GM18868 (cell line): ENCODE measurements at regions not wholly inside any gene's neighbourhood (a gene's known extent, or its start where the extent isn't known, plus 50 kb on each side); places are given as distances from the start of the nearest gene placed in this dataset.

Experiments
- ATAC-seq: cut with Tn5 transposase; IDR thresholded peaks from one replicate; pipeline ENCODE4 v1.9.1; 2021; ENCODE audit warnings: mild to moderate bottlenecking, moderate library complexity; ENCODE audit not compliant: unreplicated experiment

DNA sequence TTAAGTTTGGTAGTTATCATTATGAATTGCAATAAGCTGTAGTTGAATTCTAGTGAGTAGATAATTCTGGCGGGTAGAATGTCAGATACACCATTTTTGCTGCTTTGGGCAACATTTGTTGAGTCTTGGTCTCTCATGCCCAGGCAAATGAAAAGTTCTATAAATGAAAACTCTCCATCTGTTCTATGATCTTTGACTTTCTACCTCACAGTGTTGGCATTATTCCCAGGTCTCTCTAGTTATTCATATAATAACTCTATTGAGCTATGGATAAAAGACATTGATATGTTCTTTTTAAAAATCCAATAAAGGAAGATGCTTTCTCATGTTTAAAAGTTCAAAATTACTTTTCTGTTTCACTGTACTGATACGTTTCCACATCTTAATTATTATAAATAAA is 415.3 kb upstream of the SEMA3D start:
- no peak for ATAC-seq

DNA sequence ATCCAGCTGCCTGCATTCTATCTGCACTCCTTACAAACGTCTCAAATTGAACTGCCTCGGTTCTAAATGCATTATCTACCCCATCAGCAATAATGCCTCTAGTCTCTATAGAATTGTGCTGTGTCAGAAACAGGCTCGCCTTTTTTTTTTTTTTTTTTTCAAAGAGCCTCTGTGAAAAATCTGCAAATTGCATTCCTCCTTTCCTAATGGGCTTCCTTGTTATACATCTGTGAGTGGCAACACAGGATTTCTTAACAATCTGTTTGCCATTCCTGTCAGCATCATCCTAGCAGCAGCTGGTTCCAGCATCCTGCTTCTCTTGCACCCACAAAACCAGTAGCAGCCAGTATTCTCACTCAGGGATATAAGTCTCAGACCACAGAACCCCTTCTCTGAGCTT is 413.5 kb upstream of the SEMA3D start:
- ATAC-seq: no peak

- no peak for ATAC-seq
These were observed 410.0 kb upstream of the SEMA3D start for GRCh38 chr7:85596827-85597226.

DNA sequence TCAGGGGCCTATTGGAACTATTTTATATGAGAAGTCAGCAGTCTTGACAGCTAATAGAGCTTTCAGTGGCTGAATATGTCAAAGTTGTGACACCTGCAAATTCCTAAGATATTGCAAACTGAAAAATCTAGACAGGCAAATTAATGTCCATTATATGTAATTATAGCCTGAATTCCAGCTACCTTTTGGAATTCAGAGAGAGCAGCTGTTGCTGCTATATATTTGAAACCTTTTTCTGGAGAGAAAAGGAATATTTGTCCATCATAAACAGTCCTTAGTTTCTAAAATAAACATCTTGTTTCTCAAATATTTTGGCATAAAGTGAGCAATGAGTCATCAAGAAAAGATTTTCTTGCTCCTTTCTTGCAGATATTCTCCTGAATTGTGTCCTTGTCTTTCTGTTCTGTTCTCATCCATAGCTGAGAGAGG is 408.9 kb upstream of the SEMA3D start:
- ATAC-seq: no peak

GRCh38 chr7:85593355-85593754 is 406.5 kb upstream of the SEMA3D start:
- no peak for ATAC-seq

GRCh38 chr7:85587785-85588184 is 400.9 kb upstream of the SEMA3D start:
- no peak for ATAC-seq

DNA sequence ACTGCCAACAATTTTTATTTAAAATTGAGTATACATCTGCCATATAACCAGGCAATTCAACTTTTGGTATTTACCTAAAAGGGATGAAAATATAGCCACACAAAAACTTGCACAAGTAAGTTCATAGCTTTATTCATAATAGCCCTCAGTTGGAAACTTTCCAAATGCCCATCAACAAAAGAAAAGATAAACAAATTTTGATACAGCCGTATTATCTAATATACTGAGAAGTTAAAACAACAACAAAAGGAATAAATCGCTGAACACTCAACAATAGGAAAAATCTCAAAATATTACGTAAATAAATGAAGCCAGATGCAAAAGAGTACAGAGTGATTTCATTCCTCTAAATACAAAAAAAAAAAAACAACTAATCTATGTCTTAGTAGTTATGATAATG is 399.2 kb upstream of the SEMA3D start:
- ATAC-seq: no peak

- ATAC-seq: no peak
These were observed 396.5 kb upstream of the SEMA3D start for GRCh38 chr7:85583131-85583953.

GRCh38 chr7:85573844-85574243 is 387.0 kb upstream of the SEMA3D start:
- no peak for ATAC-seq

DNA sequence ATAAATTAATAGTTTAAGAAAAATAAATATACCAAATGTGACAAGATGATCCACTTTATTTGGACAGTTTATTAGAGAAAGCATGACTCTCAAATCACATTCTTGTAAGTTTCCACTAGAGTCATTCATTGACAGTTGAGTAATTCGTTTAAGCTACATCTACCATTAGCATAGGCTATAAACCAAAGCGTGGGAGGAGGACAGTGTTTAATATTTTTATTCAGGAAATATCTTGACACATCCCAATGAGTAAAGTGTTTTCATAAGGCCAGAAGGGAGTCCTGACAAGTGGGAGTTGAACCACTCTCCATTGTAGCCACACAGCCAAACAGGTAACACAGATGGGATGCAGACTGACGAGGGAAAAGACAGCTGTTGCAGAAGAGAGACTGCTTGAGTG is 386.5 kb upstream of the SEMA3D start:
- ATAC-seq: no peak

DNA sequence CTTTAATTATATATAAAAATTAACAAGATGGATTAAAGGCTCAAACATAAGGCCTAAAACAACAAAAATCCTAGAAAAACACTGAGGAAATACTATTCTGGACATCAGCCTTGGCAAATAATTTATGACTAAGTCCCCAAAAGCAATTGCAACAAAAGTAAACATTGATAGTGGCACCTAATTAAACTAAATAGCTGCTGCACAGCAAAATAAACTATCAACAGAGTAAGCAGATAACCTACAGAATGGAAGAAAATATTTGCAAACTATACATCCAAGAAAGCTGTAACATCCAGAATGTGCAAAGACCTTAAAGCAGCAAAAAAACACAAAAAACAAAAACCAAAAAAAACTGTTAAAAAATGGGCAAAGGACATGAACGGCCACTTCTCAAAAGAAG is 384.0 kb upstream of the SEMA3D start:
- no peak for ATAC-seq

DNA sequence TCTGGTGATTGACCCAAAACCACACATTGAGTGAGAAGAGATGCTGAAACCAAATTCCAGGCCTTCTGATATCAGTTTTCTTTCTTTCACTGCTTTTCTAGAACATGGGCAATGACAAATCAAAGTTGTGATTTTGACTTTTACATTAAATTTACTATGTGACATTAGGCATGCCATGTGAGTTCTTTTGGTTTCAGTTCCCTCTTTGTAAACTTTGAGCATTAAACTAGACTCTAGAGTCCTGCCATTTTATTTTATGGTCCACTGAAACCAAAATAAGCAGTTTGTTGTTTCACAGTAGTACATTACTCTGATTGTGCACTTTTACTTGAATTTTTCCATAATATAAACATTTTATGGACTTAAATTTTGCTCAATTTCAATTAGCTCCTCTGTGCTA is 381.1 kb upstream of the SEMA3D start:
- ATAC-seq: peak; percentile 85

DNA sequence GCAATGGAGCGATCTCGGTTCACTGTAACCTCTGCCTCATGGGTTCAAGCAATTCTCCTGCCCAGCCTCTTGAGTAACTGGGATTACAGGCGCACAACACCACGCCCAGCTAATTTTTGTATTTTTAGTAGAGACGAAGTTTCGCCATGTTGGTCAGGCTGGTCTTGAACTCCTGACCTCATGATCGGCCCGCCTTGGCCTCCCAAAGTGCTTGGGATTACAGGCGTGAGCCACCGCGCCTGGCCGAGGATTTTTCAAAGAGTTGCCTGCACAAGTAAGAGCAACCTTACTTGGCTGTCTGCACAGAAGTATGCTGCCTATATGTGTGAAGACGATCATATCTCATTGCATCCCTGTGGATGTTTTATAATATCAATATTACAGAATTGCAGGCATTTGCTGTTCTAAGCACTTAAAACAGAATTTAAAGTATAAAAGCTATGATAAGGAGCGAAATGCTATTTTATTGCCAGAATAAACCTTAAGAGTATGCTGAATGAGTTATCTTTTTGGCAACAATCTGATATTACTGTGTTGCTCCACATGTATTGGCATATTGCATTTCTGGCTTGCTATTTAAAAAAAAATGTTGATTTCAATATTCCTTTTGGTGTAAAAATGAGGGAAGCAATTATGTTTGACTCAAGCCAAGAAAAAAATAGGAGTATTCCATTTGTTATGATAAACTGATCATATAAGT is 379.4 kb upstream of the SEMA3D start:
- no peak for ATAC-seq

DNA sequence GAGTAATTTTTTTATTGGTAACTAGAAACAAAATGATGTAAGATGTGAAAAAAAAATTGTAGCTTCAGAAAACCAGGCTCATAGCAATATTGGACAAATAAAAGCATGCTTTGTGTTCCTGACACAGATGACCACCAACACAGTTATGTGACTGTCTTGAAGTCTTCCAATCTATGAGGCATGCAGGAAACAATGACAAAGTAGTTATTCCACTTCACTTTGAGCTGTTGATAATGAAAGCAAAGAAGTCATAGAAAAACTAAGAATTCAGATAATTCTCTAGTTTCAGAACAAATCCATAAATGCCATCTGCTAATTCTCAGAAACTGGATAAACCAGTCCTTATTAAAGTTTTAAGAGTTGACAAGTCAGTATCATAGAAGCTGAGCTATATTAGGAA is 378.4 kb upstream of the SEMA3D start:
- ATAC-seq: no peak

DNA sequence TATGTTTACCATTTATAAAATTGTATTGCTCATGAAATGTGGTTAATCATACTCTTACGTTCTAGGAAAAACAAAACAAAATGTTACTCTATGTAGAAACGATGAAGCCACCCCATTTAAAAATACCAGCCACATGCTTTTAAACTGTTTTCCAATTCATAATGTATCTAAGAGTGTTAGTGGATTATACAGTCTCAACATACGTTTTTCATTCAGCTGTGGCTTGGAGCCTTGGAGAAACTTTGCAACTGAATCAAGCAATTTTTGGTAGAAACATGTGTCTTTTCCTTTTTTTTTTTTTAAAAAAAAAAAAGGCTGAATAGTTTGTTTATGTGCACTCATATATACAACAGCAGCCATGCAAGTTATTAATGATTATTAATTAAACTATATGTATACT is 378.0 kb upstream of the SEMA3D start:
- ATAC-seq: no peak

GRCh38 chr7:85561706-85562105 is 374.9 kb upstream of the SEMA3D start:
- no peak for ATAC-seq

DNA sequence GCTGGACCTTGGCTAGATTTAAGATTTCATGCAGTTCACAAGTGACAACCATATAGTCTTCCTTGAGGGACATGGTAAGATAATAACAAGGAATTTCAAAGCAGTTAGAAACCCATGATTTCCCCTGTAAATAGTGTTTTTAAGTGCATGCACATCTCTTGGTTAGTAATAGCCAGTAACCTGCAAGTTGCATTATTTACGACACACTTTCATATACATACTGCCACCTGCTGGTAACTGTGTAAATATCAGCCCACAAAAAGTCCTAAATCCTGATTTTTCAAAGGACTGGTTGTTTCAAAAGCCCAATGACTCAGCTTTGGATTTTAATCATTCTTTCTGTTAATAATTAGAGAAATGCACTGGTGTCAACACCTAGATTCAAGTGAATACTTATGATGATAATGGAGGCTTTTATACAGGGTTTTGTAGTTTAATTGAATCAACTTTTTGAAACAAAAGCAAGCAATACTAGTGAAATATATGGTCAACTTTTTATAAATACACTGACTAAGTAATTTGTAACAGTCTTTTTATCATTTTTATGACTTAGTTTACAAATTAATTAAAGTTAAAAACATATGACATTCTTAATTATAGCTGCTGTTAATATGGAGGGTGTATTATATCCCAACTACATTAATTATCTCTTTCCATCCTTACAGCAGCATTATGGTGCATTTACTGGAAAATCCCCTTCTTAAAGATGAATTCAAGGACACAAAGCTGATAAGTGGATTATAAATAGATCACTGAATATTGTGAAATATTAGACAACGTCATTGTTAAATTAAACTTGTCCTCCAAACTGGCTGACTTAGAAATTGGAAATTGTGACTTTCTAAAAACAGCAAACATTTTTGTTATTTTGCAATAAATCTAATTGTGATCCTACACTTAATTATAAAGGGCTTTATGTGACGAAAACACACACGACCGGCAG is 367.7 kb upstream of the SEMA3D start:
- peak; percentile 83 for ATAC-seq

- ATAC-seq: no peak
These were observed 349.3 kb upstream of the SEMA3D start for GRCh38 chr7:85535974-85536729.

- no peak for ATAC-seq
These were observed 343.0 kb upstream of the SEMA3D start for GRCh38 chr7:85529831-85530230.

DNA sequence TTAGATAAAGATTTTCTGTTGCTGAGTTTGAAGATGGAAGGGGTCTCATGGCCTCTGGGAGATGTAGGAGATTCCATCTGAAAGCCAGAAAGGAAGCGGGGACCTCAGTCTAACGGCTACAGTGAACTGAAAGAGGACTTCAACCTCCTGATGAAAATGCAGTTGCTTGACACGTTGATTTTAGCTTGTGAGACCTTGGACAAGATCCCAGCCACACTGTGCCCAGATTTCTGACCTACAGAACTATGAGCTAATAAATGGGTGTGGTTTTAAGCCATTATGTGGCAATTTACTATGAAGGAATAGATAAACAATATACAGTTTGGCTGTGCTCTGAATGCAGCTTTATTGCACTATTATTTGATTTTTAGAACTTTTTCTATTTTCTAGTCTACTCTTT is 342.3 kb upstream of the SEMA3D start:
- ATAC-seq: no peak

- ATAC-seq: no peak
These were observed 341.7 kb upstream of the SEMA3D start for GRCh38 chr7:85528581-85528980.
